GM19455 (cell line): ENCODE measurements at regions not wholly inside any gene's neighbourhood (a gene's known extent, or its start where the extent isn't known, plus 50 kb on each side); places are given as distances from the start of the nearest gene placed in this dataset.

ENCODE experiments used
- ATAC-seq: cut with Tn5 transposase; IDR thresholded peaks from one replicate; pipeline ENCODE4 v1.9.1; 2021; ENCODE audit not compliant: unreplicated experiment

- ATAC-seq: no peak
Measured at GRCh38 chr2:55973673-55974072, 50.1 kb upstream of the EFEMP1 start.

GRCh38 chr2:55976681-55977080 lies 53.1 kb upstream of the EFEMP1 start:
- ATAC-seq: no peak

DNA sequence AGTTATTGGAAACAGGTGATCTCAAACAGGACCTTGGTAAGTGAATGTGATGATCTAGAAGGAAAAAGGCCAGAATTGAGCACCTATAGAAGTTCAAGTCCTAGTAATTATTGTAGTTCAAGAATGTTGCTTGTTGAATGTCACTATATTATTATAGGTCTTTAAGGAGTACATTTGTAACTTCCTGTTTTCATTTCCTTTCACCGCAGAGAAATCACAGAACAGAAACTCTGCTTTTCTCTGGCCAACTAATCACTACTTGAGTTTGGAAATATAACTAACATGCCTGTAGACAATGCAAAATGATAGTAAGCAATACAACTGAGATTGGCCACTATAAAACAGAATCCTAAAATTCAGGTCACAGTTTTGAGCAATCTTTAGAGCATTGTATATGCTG lies 61.8 kb upstream of the EFEMP1 start:
- ATAC-seq: peak; percentile 93

GRCh38 chr2:55986001-55986400 lies 62.4 kb upstream of the EFEMP1 start:
- ATAC-seq: no peak

- ATAC-seq: no peak
Measured at GRCh38 chr2:55986700-55987440, 63.3 kb upstream of the EFEMP1 start.

DNA sequence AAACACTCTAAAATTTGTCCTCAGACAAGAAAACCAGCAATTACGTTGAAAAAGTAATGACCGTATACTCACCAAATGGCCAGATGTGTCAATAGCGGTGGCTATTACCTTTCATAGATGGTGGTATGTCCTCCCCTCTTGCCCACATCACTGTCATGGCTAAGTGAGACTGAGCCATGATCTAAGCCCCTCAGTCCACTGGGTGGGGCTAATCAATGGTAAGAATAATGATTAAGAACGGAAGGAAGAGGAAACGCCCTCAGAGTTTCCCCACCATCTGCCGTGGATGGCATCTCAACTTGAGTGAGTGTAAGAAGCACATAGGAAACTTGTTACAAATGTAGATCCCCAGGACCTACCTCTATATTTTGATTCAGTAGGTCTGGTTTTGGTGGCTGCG lies 65.8 kb upstream of the EFEMP1 start:
- no peak for ATAC-seq

- no peak for ATAC-seq
Measured at GRCh38 chr2:55992455-55992854, 68.9 kb upstream of the EFEMP1 start.

DNA sequence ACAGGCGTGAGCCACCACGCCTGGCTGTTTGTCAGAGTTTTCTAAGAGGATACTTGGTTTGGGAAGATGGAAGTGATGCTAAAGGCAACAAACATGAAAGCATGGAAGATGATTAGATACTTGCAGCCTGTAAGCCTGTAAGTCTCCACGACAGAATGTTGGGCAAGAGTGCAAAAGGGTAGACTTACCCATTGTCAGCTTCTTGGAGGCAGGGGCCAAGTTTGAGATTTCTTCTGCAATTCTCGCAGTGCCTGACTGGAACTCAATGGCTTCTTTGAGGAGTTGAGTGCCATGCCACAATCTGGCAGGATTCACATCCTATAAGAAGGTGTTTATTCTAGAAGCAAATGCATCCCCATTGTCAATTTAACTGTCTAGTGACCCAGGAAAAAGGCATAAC lies 70.1 kb upstream of the EFEMP1 start:
- no peak for ATAC-seq

DNA sequence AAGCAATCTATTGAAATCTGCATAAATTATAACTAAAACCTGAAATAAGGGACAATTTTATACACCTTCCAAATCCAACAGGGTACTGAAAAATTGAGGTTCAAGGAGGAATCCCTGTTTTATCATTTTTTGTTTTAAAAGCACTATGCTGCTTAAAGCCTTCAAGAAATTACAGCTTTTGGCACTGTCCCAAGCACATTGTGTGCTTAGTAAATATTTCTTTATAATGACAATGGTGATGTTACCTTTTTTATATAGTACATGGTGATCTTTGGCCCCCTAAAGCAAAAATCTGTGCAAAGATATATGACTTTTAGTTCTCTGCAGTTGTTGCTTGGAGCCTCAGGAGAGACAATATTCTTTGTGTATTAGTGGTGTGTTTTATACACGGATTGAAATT lies 71.6 kb upstream of the EFEMP1 start:
- no peak for ATAC-seq

- ATAC-seq: no peak
Measured at GRCh38 chr2:55995902-55996301, 72.3 kb upstream of the EFEMP1 start.

GRCh38 chr2:55999231-55999630 lies 75.6 kb upstream of the EFEMP1 start:
- no peak for ATAC-seq

DNA sequence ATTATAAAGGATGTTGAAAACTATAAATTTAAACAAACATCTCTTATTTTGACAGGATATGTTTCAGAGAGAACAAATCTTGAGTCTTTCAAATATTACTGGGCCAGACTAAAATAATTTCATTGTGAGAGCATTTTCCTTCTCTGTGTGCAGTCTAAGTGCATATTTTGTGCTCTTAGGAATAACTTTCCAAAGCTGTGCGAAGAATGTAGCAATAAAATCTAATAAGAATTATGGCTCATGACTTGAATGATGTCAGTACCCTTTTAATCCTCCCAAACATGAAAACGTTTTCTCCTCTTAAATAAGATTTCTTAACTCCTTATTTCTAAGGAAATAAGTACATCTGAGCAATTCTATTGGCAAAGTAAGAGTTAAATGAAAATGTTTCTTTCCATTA lies 76.2 kb upstream of the EFEMP1 start:
- no peak for ATAC-seq

DNA sequence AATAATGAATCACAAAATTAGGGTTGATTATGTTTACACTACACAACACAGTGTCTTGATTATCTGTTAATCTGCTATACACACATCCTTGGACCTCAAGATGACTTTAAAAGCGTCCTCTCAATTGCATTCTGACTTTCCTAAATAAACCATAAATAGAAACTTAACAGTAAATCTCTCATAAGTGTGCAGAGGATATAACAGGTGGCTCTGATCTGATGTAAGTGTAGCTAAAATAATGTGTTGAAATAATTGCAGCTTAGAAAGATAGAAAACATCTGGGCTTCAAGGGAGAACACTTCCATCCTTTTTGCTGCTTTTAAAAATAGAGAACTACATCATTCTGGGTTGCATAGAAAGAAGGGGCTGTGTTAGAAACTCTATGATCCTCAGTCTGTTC lies 78.4 kb upstream of the EFEMP1 start:
- no peak for ATAC-seq

DNA sequence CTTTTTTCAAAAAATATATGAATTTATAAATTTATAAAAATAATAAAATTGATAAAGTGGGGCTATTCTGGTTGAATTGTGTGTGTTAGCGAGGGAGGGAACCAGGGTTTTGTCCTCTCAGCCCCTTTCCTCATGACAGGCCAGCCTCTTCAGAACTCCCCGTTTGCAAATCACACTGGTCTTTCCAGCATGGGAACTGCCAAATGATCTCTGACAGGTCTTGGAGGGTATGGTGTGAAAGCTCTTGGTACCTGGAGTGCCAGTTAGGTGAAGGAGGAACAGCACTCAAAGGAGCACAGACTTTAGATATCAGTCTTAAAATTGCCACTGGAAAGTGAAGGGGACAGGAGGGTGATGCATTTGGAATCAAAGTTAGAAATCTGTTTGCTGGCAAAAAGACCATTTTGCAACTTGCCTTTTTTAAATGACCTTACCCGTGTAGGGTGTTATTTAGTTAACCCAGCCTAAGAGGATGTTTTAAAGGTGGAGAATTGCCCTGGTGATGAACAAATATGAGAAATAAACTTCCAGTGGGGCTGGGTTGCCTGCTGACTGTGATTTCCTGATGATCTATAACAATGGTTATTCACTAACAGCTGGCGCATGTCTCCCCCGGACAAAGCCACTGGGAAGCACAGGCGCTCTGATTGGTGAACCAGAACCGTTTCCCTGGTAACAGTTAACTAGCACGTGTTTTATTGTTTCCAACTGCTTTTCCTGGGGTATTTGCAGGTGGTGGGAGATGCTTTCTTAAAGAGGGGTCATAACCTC lies 85.3 kb upstream of the EFEMP1 start:
- no peak for ATAC-seq

GRCh38 chr2:56009758-56010458 lies 86.3 kb upstream of the EFEMP1 start:
- ATAC-seq: no peak

DNA sequence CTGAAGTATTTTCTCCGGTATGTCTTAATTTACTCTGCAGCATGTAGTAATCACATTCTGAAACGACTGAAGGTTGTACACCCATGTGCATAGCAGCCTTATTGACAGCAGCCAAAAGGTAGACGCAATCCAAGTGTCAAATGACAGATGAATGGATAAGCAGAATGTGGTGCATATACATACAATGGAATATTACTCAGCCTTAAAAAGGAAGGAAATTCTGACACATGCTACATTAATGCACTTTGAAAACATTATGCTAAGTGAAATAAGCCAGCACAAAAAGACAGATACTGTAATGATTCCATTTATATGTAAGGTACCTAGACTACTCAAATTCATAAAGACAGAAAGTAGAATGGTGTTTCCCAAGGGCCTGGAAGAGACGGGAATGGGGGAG lies 88.0 kb upstream of the EFEMP1 start:
- no peak for ATAC-seq

DNA sequence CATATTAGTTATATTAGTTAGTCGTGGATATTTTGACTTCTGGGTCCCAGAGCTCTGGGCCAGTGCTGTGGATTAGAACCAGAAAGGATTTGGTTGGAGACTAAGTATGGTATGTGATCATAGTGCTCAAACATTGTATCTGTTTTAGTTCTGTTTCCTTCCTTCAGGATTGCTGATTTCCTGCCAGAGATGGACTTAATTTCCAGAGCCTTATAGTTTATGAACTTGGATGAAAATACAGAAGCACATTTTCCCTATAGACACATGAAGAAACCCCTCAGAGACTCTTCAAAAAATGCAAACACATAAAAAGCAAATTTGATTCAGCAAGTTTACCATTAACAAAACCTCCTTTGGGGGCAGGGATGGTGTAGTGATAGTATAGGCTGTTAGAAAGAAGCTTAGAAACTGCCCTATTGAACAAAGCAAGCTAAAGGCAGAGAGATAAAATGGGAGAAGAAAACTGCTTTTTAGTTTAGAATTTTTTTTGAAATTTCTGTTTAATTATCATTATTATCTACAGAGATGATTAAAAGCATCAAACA lies 88.7 kb upstream of the EFEMP1 start:
- no peak for ATAC-seq

DNA sequence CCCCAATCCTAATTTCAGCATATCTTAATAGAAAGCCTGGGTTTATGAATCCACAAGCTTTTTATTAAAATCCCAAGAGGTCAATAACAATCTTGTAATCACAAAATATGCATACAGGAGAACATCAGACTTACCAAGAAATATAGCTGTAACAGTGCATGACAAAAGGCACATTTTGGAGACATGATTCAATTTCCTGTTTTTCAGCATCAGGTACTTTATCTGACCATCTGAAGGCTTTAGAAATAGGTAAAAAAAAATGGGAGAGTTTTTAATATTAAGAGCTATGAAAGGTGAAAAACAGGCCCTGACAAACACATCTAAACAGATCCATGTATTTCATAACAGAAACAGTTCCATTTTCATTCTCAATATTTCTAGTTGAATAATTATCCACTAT lies 89.9 kb upstream of the EFEMP1 start:
- no peak for ATAC-seq

GRCh38 chr2:56014046-56014730 lies 90.6 kb upstream of the EFEMP1 start:
- no peak for ATAC-seq

DNA sequence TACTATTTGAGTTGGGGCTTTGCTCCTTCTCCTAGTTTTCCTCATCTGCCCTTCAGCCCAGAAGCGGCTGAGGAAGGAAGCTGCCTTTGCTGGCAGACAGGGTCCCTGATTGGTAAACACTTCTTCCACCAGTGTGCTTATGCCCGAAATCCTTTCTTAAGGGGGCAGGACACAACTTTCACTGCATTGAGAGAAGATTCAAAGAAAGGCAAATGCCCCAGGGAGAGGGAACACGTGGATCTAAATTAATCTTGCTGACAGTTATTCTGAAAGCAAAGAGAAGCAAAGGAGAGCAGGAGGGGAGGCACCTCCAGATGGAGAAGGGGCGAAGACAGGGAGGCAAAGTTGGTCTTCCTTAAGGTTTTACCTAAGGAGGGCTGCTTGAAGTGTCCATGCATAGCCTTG lies 92.1 kb upstream of the EFEMP1 start:
- ATAC-seq: no peak

DNA sequence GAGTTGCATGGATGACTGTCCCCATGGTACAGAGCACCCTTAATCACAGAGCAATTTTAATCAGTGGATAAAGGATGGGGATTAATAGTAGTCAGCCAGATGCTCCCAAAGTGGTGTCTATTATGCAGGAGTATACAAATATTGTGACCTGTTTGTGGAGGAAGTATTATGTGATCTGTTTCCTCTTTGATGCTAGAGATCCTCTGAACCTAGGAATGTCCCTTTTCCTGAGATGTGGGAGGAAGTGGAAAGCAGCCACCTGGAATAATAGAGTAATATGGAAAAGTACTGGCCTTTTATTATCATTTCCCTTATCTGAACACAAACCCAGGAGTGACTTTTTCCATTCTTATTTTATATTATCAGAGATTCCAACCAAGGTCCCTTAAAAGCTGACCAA lies 94.2 kb upstream of the EFEMP1 start:
- no peak for ATAC-seq
